Endothelial cell of umbilical vein (primary cell): ENCODE measurements at regions not wholly inside any gene's neighbourhood (a gene's known extent, or its start where the extent isn't known, plus 50 kb on each side); places are given as distances from the start of the nearest gene placed in this dataset.

Source experiments
- BruUV-seq: library from RNA; stranded (reverse); fragments of 400-500 nt; replicated peaks from 2 replicates; lab custom pipeline; 2021; lab: Mats Ljungman, UMichigan
- CTCF ChIA-PET: fragments of 300-600, 350-600 bp; sonication (Branson Sonifier 250); formaldehyde crosslinking; loops from one replicate; lab custom pipeline; 2021; ENCODE audit warnings: antibody characterized with exemption, inconsistent platforms; lab: Charles Lee
- POLR2A ChIA-PET: fragments of 300-600, 350-600 bp; sonication (Branson Sonifier 250); formaldehyde crosslinking; loops from one replicate; lab custom pipeline; 2021; ENCODE audit warnings: antibody characterized with exemption, inconsistent platforms; lab: Charles Lee
- DNase-seq: peaks from one replicate; pipeline ENCODE4 v3.0.0-alpha.2; 2011; ENCODE audit warnings: low read depth, low spot score
- FAIRE-seq: peaks from 2 replicates; lab custom pipeline; 2011; peaks lifted over from hg19 to GRCh38; lab: Jason Lieb, UNC
- H2AFZ ChIP-seq: 2 replicates; pipeline ENCODE4 v1.6.0; 2012; ENCODE audit warnings: low read depth, low read length, control low read depth, inconsistent platforms
- H3K27ac ChIP-seq: 2 replicates; pipeline ENCODE4 v1.5.1; 2011; ENCODE audit warnings: low read depth, mild to moderate bottlenecking, control low read depth, low read length, moderate library complexity; ENCODE audit not compliant: insufficient read depth
- H3K27me3 ChIP-seq, 2 experiments: 2 replicates each; pipeline versions ENCODE4 v1.6.0 to v1.6.1; 2011; ENCODE audit warnings: low read length in 2 of 2, mixed read lengths in 1 of 2; ENCODE audit not compliant: control insufficient read depth in 2 of 2, insufficient read depth in 2 of 2
- H3K36me3 ChIP-seq, 2 experiments: 2 replicates in 1 of 2; 3 replicates in 1 of 2; pipeline ENCODE4 v1.5.1; 2011; ENCODE audit warnings: low read length in 2 of 2, mild to moderate bottlenecking in 1 of 2, moderate library complexity in 1 of 2; ENCODE audit not compliant: control insufficient read depth in 2 of 2, insufficient read depth in 2 of 2; ENCODE audit errors: extremely low read depth in 1 of 2
- H3K4me1 ChIP-seq: 3 replicates; pipeline ENCODE4 v1.5.1; 2011; ENCODE audit warnings: mild to moderate bottlenecking, low read length; ENCODE audit not compliant: control insufficient read depth, insufficient read depth; ENCODE audit errors: extremely low read depth
- H3K4me2 ChIP-seq: 2 replicates; pipeline ENCODE4 v1.6.1; 2011; ENCODE audit warnings: low read length, control low read depth, mixed read lengths; ENCODE audit not compliant: insufficient read depth
- H3K4me3 ChIP-seq, 3 experiments: fragments of 200-600 bp in 1 of 3; sonication (generic), shearing (Covaris generic) in 1 of 3; replicated peaks in 1 of 3; 2 replicates each; pipeline ENCODE4 v1.5.1; 2011 to 2016; ENCODE audit warnings: control low read depth in 3 of 3, low read length in 3 of 3, mild to moderate bottlenecking in 2 of 3, inconsistent platforms in 1 of 3, low read depth in 1 of 3, moderate library complexity in 1 of 3; ENCODE audit not compliant: insufficient read depth in 1 of 3
- H3K79me2 ChIP-seq: 2 replicates; pipeline ENCODE4 v1.6.0; 2012; ENCODE audit warnings: low read length, inconsistent platforms; ENCODE audit not compliant: control insufficient read depth, insufficient read depth
- H3K9ac ChIP-seq: replicated peaks from 2 replicates; pipeline ENCODE3; 2011; ENCODE audit warnings: low read length, control low read depth; ENCODE audit not compliant: insufficient read depth; ENCODE audit errors: extremely low read depth
- H3K9me1 ChIP-seq: replicated peaks from 3 replicates; pipeline ENCODE4 v1.6.0; 2011; ENCODE audit warnings: mild to moderate bottlenecking, low read length; ENCODE audit not compliant: control insufficient read depth, insufficient read depth; ENCODE audit errors: extremely low read depth
- H3K9me3 ChIP-seq: replicated peaks from 2 replicates; pipeline ENCODE4 v1.5.1; 2012; ENCODE audit warnings: low read length, inconsistent platforms; ENCODE audit not compliant: control insufficient read depth, insufficient read depth
- H4K20me1 ChIP-seq: replicated peaks from 2 replicates; pipeline ENCODE3; 2011; ENCODE audit warnings: mild to moderate bottlenecking, low read length; ENCODE audit not compliant: control insufficient read depth, insufficient read depth; ENCODE audit errors: extremely low read depth
- EZH2 ChIP-seq: IDR thresholded peaks from 2 replicates; pipeline ENCODE4 v1.6.1; 2012; ENCODE audit warnings: borderline replicate concordance, low read depth, mild to moderate bottlenecking, moderate library complexity, low read length, inconsistent platforms; ENCODE audit not compliant: severe bottlenecking
- FOS ChIP-seq: IDR thresholded peaks from 2 replicates; pipeline ENCODE4 v1.6.1; 2011; ENCODE audit warnings: mild to moderate bottlenecking, low read length, moderate library complexity, borderline replicate concordance; ENCODE audit not compliant: insufficient read depth
- MYC ChIP-seq: IDR thresholded peaks from one replicate; pipeline ENCODE4 v1.6.1; 2011; ENCODE audit warnings: mild to moderate bottlenecking, low read depth, low read length
- POLR2A ChIP-seq: IDR thresholded peaks from 2 replicates; pipeline ENCODE4 v1.6.1; 2012; ENCODE audit warnings: low read depth, mild to moderate bottlenecking, control low read depth, low read length
- POLR2AphosphoS5 ChIP-seq: IDR thresholded peaks from 2 replicates; pipeline ENCODE4 v1.6.1; 2012; ENCODE audit warnings: low read depth, mild to moderate bottlenecking, control low read depth, low read length, moderate library complexity; ENCODE audit not compliant: insufficient read depth
- dilution Hi-C: fragments of 300-500 bp; cut with MboI; formaldehyde crosslinking; loops from one replicate; pipeline ENCODE4 v1.15.0; 2019; ENCODE audit warnings: low sequenced_read_pairs; ENCODE audit not compliant: extremely low pct_ligation_motif_present
- intact Hi-C: fragments of 100-400 bp; cut with micrococcal nuclease; formaldehyde crosslinking; loops from one replicate; pipeline ENCODE4 v1.10.0; 2022
- TF ChIP-seq, protein P1 (sequence below): IDR thresholded peaks from 2 replicates; pipeline ENCODE4 v1.6.1; 2011; ENCODE audit not compliant: insufficient read depth, insufficient read length
- TF ChIP-seq, protein P2 (sequence below), 2 donors: IDR thresholded peaks; 1 replicate in 1 of 2; 2 replicates in 1 of 2; pipeline ENCODE4 v1.5.1; 2011; ENCODE audit warnings: low read length in 2 of 2, mild to moderate bottlenecking in 2 of 2, moderate library complexity in 2 of 2, control low read depth in 1 of 2, inconsistent platforms in 1 of 2, low read depth in 1 of 2; ENCODE audit not compliant: insufficient read depth in 1 of 2; ENCODE audit errors: extremely low read depth in 1 of 2

- FAIRE-seq (no peak), DNase-seq (no peak)
- ChIA-PET POLR2A (no interaction called here), CTCF (no interaction called here)
- dilution Hi-C loops (no loop called here), intact Hi-C loops (no loop called here)
- Histone ChIP-seq H3K9ac (no peak overlapping the region), H3K79me2 (no peaks in the 10 kb centered on the region), H2AFZ (no peak overlapping the region), H3K9me3 (peaks cover 3% of the 10 kb centered on the region), H3K4me1 (no peaks in the 10 kb centered on the region), H3K36me3 (no peaks in the 10 kb centered on the region), H4K20me1 (no peaks in the 10 kb centered on the region), H3K27me3 (no peaks in the 10 kb centered on the region), H3K9me1 (no peaks in the 10 kb centered on the region), H3K27ac (no peak overlapping the region), H3K4me3 (no peak overlapping the region), H3K4me2 (no peak overlapping the region)
- TF ChIP-seq, protein P1, sequence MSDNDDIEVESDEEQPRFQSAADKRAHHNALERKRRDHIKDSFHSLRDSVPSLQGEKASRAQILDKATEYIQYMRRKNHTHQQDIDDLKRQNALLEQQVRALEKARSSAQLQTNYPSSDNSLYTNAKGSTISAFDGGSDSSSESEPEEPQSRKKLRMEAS, result no peak
- TF ChIP-seq POLR2AphosphoS5 (no peak), EZH2 (no peak), MYC (no peak), FOS (no peak), POLR2A (no peak)
- TF ChIP-seq, protein P2, sequence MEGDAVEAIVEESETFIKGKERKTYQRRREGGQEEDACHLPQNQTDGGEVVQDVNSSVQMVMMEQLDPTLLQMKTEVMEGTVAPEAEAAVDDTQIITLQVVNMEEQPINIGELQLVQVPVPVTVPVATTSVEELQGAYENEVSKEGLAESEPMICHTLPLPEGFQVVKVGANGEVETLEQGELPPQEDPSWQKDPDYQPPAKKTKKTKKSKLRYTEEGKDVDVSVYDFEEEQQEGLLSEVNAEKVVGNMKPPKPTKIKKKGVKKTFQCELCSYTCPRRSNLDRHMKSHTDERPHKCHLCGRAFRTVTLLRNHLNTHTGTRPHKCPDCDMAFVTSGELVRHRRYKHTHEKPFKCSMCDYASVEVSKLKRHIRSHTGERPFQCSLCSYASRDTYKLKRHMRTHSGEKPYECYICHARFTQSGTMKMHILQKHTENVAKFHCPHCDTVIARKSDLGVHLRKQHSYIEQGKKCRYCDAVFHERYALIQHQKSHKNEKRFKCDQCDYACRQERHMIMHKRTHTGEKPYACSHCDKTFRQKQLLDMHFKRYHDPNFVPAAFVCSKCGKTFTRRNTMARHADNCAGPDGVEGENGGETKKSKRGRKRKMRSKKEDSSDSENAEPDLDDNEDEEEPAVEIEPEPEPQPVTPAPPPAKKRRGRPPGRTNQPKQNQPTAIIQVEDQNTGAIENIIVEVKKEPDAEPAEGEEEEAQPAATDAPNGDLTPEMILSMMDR (IDR thresholded peaks at IDR 0.05; ENCODE audit: extremely low read depth in 1 of 2, insufficient read depth in 1 of 2, low read depth in 1 of 2, low read length in 2 of 2), result no peak
- BruUV-seq, result no TSS peak
Measured at GRCh38 chr12:33605757-33606156, 166.1 kb upstream of the SYT10 start.
